ENCODE measurements at regions not wholly inside any gene's neighbourhood (a gene's known extent, or its start where the extent isn't known, plus 50 kb on each side); places are given as distances from the start of the nearest gene placed in this dataset.
A peak's percentile ranks its signal among the peaks of the same experiment; 100 is the strongest.

- Histone ChIP-seq H3K4me3 (ENCODE audit: low read length) (no peak overlapping the region), H3K27me3 (ENCODE audit: insufficient read depth, low read length, poor library complexity, severe bottlenecking) (no peaks in the 10 kb centered on the region), H3K36me3 (ENCODE audit: insufficient read depth, low read length) (no peaks in the 10 kb centered on the region), H3K9me3 (ENCODE audit: low read length) (no peaks in the 10 kb centered on the region), H3K27ac (ENCODE audit: low read depth, low read length) (no peak overlapping the region), H3K4me1 (ENCODE audit: insufficient read depth, low read length) (no peaks in the 10 kb centered on the region)
- Mint-ChIP-seq H3K9me3 (no peaks in the 10 kb centered on the region), H3K4me3 (no peak overlapping the region), H3K4me1 (no peaks in the 10 kb centered on the region), H3K27me3 (peaks cover 8 to 19% of the 10 kb centered on the region in 2 donors), H3K27ac (no peak overlapping the region), H3K36me3 (no peaks in the 10 kb centered on the region)
- POLR2A ChIA-PET, result no interaction called here
- no peak for DNase-seq
- CTCF ChIA-PET, result no interaction called here
These were observed 255.6 kb downstream of the PREX1 start for GRCh38 chr20:48571949-48572847.

DNA sequence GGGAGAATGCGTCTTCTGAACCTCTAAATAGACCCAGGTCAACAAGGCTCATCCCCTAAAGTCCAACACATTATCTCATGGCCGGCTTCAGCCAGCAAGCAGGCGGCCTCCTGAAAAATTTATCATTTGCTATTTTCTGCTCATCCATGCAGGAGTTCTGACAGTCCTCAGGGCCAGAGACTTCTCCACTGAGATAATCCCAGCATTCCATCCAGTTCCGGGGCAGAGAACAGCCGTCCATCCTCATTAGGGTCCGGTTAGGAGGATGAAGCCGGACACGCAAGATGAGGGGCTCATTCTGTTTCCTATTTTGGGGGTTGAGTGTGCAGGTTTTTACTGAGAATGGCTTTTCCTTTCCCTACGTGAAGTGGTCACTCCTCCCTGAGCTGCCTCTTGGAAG lies 258.1 kb downstream of the PREX1 start:
- CTCF ChIA-PET, result no interaction called here

GRCh38 chr20:48568520-48568919 lies 259.3 kb downstream of the PREX1 start:
- Histone ChIP-seq H3K36me3 (ENCODE audit: insufficient read depth, low read length) (no peaks in the 10 kb centered on the region), H3K27ac (ENCODE audit: low read depth, low read length) (no peak overlapping the region), H3K27me3 (ENCODE audit: insufficient read depth, low read length, poor library complexity, severe bottlenecking) (peaks cover 4% of the 10 kb centered on the region), H3K9me3 (ENCODE audit: low read length) (no peaks in the 10 kb centered on the region), H3K4me3 (ENCODE audit: low read length) (no peak overlapping the region), H3K4me1 (ENCODE audit: insufficient read depth, low read length) (no peaks in the 10 kb centered on the region)
- ChIA-PET CTCF (no interaction called here), POLR2A (no interaction called here)
- Mint-ChIP-seq H3K9me3 (no peaks in the 10 kb centered on the region), H3K27ac (no peak overlapping the region), H3K27me3 (peaks cover 16 to 38% of the 10 kb centered on the region in 2 donors), H3K4me3 (no peak overlapping the region), H3K4me1 (no peaks in the 10 kb centered on the region), H3K36me3 (no peaks in the 10 kb centered on the region)
- no peak for DNase-seq

More for the DNA sequence above, 258.1 kb downstream of the PREX1 start:
- Histone ChIP-seq H3K27ac (ENCODE audit: low read depth, low read length) (no peak overlapping the region), H3K27me3 (ENCODE audit: insufficient read depth, low read length, poor library complexity, severe bottlenecking) (peaks cover 4% of the 10 kb centered on the region), H3K4me3 (ENCODE audit: low read length) (no peak overlapping the region), H3K36me3 (ENCODE audit: insufficient read depth, low read length) (no peaks in the 10 kb centered on the region), H3K4me1 (ENCODE audit: insufficient read depth, low read length) (no peaks in the 10 kb centered on the region), H3K9me3 (ENCODE audit: low read length) (no peaks in the 10 kb centered on the region)
- POLR2A ChIA-PET, result no interaction called here
- no peak for DNase-seq
- H3K36me3 Mint-ChIP-seq, result no peaks in the 10 kb centered on the region
- H3K4me3 Mint-ChIP-seq, result no peak overlapping the region
- H3K9me3 Mint-ChIP-seq, result no peaks in the 10 kb centered on the region
- H3K27me3 Mint-ChIP-seq, result peaks cover 14 to 36% of the 10 kb centered on the region in 2 donors
- no peak overlapping the region for H3K27ac Mint-ChIP-seq
- no peaks in the 10 kb centered on the region for H3K4me1 Mint-ChIP-seq

- Mint-ChIP-seq H3K4me3 (no peak overlapping the region), H3K4me1 (no peaks in the 10 kb centered on the region), H3K9me3 (no peaks in the 10 kb centered on the region), H3K27me3 (peaks cover 16 to 35% of the 10 kb centered on the region in 2 donors), H3K27ac (no peak overlapping the region), H3K36me3 (no peaks in the 10 kb centered on the region)
- Histone ChIP-seq H3K4me1 (ENCODE audit: insufficient read depth, low read length) (no peaks in the 10 kb centered on the region), H3K36me3 (ENCODE audit: insufficient read depth, low read length) (no peaks in the 10 kb centered on the region), H3K27ac (ENCODE audit: low read depth, low read length) (no peak overlapping the region), H3K4me3 (ENCODE audit: low read length) (no peak overlapping the region), H3K9me3 (ENCODE audit: low read length) (no peaks in the 10 kb centered on the region), H3K27me3 (ENCODE audit: insufficient read depth, low read length, poor library complexity, severe bottlenecking) (peaks cover 4% of the 10 kb centered on the region)
- POLR2A ChIA-PET, result no interaction called here
- no peak for DNase-seq
- CTCF ChIA-PET, result no interaction called here
These were observed 260.7 kb downstream of the PREX1 start for GRCh38 chr20:48567145-48567544.

DNA sequence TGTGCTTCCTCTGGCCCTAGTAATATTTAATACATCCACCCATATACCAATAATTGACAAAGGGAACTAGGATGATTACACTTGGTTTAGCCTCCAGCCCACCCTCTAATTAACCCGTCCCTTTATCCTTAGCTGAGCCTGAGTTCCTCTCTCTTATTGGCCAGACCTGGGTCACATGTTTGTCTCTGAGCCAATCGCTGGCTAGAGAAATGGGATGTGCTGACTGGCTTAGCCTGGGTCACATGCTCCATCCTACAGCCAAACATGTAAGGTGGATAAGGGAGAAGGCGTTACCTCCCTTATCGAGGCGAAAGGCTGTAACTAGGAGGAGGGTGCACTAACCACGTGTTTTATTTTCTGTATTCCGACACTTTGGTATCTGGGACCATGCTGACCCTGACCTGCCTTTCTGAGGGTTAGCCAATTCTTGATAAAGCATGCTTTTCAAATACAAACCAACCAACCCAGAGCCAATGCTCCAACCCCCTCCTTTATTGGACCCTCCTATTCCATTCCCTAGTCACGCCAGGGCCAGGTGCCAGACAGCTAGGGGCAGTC lies 262.7 kb downstream of the PREX1 start:
- no peak for DNase-seq
- peaks cover 16 to 29% of the 10 kb centered on the region in 2 donors for H3K27me3 Mint-ChIP-seq
- ChIA-PET CTCF (no interaction called here), POLR2A (no interaction called here)
- H3K27ac Mint-ChIP-seq, result peak overlapping the region in 1 of 8 donors; percentile 23
- H3K36me3 ChIP-seq (ENCODE audit: insufficient read depth, low read length), result no peaks in the 10 kb centered on the region
- H3K9me3 ChIP-seq (ENCODE audit: low read length), result no peaks in the 10 kb centered on the region
- H3K27ac ChIP-seq (ENCODE audit: low read depth, low read length), result no peak overlapping the region
- H3K4me1 ChIP-seq (ENCODE audit: insufficient read depth, low read length), result no peaks in the 10 kb centered on the region
- no peaks in the 10 kb centered on the region for H3K36me3 Mint-ChIP-seq
- H3K9me3 Mint-ChIP-seq, result no peaks in the 10 kb centered on the region
- H3K27me3 ChIP-seq (ENCODE audit: insufficient read depth, low read length, poor library complexity, severe bottlenecking), result peaks cover 4% of the 10 kb centered on the region
- no peaks in the 10 kb centered on the region for H3K4me1 Mint-ChIP-seq
- H3K4me3 ChIP-seq (ENCODE audit: low read length), result no peak overlapping the region
- no peak overlapping the region for H3K4me3 Mint-ChIP-seq

DNA sequence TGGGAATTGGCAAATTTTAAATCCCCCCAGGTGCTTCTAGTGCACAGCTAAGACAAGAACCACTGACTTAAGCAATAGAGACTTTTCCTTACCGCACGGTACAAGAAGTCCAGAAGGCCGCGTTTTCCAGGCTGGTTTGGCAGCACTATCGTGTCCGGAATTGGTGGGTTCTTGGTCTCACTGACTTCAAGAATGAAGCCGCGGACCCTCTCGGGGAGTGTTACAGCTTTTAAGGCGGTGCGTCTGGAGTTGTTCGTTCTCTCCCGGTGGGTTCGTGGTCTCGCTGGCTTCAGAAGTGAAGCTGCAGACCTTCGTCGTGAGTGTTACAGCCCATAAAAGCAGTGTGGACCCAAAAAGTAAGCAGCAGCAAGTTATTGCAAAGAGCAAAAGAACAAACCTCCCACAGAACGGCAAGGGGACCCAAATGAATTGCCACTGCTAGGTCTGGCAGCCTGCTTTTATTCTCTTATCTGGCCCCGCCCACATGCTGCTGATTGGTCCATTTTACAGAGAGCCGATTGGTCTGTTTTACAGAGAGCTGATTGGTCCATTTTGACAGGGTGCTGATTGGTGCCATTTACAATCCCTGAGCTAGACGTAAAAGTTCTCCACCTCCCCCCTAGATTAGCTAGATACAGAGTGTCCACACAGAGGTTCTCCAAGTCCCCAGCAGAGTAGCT lies 264.5 kb downstream of the PREX1 start:
- ChIA-PET POLR2A (interaction anchor here (0.5 kb wide), 1 partner anchor 469 kb away, joined by 3 read pairs; no protein-coding TSS in a partner anchor), CTCF (no interaction called here)

GRCh38 chr20:48562586-48563116 lies 265.1 kb downstream of the PREX1 start:
- no peak for DNase-seq
- no peak overlapping the region for H3K27ac Mint-ChIP-seq
- ChIA-PET POLR2A (interaction anchor here (0.5 kb wide), 1 partner anchor 470 kb away, joined by 3 read pairs; no protein-coding TSS in a partner anchor), CTCF (no interaction called here)
- H3K27me3 Mint-ChIP-seq, result peaks cover 16 to 28% of the 10 kb centered on the region in 2 donors
- H3K9me3 ChIP-seq (ENCODE audit: low read length), result no peaks in the 10 kb centered on the region
- no peaks in the 10 kb centered on the region for H3K4me1 ChIP-seq (ENCODE audit: insufficient read depth, low read length)
- no peak overlapping the region for H3K4me3 ChIP-seq (ENCODE audit: low read length)
- H3K36me3 ChIP-seq (ENCODE audit: insufficient read depth, low read length), result no peaks in the 10 kb centered on the region
- H3K27ac ChIP-seq (ENCODE audit: low read depth, low read length), result no peak overlapping the region
- H3K9me3 Mint-ChIP-seq, result no peaks in the 10 kb centered on the region
- H3K4me3 Mint-ChIP-seq, result no peak overlapping the region
- peaks cover 4% of the 10 kb centered on the region for H3K27me3 ChIP-seq (ENCODE audit: insufficient read depth, low read length, poor library complexity, severe bottlenecking)
- no peaks in the 10 kb centered on the region for H3K4me1 Mint-ChIP-seq
- no peaks in the 10 kb centered on the region for H3K36me3 Mint-ChIP-seq

More for the DNA sequence above, 264.5 kb downstream of the PREX1 start:
- Histone ChIP-seq H3K4me3 (ENCODE audit: low read length) (no peak overlapping the region), H3K4me1 (ENCODE audit: insufficient read depth, low read length) (no peaks in the 10 kb centered on the region), H3K36me3 (ENCODE audit: insufficient read depth, low read length) (no peaks in the 10 kb centered on the region), H3K27ac (ENCODE audit: low read depth, low read length) (no peak overlapping the region), H3K9me3 (ENCODE audit: low read length) (no peaks in the 10 kb centered on the region), H3K27me3 (ENCODE audit: insufficient read depth, low read length, poor library complexity, severe bottlenecking) (peaks cover 4% of the 10 kb centered on the region)
- Mint-ChIP-seq H3K9me3 (no peaks in the 10 kb centered on the region), H3K27me3 (peaks cover 16 to 28% of the 10 kb centered on the region in 2 donors), H3K4me1 (no peaks in the 10 kb centered on the region), H3K4me3 (no peak overlapping the region), H3K36me3 (no peaks in the 10 kb centered on the region), H3K27ac (no peak overlapping the region)
- no peak for DNase-seq

DNA sequence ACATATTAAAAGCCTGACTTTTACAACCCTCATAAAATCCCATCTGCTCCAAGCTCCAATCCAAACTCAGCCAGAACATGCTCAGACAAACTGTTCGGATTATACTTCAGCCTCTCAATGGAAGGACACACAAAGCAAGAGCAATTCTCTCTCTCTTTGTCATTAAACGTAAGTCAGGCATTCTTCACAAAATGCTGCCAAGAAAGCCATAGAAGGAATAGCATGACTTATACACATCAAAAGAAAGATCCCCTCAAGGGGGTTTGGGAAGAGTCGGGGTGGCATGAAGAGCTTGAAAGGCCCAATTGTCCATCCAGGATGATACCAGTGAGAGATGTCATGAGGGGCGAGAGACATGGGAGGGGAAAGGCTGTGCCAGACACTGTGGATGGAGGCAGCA lies 268.9 kb downstream of the PREX1 start:
- Histone ChIP-seq H3K4me1 (ENCODE audit: insufficient read depth, low read length) (no peaks in the 10 kb centered on the region), H3K9me3 (ENCODE audit: low read length) (no peaks in the 10 kb centered on the region), H3K36me3 (ENCODE audit: insufficient read depth, low read length) (no peaks in the 10 kb centered on the region), H3K27ac (ENCODE audit: low read depth, low read length) (no peak overlapping the region), H3K4me3 (ENCODE audit: low read length) (no peak overlapping the region), H3K27me3 (ENCODE audit: insufficient read depth, low read length, poor library complexity, severe bottlenecking) (no peaks in the 10 kb centered on the region)
- ChIA-PET POLR2A (no interaction called here), CTCF (no interaction called here)
- Mint-ChIP-seq H3K9me3 (no peaks in the 10 kb centered on the region), H3K27ac (no peak overlapping the region), H3K4me3 (no peak overlapping the region), H3K36me3 (no peaks in the 10 kb centered on the region), H3K27me3 (peaks cover 5 to 15% of the 10 kb centered on the region in 2 donors), H3K4me1 (no peaks in the 10 kb centered on the region)
- no peak for DNase-seq
